ENCODE measurements at regions not wholly inside any gene's neighbourhood (a gene's known extent, or its start where the extent isn't known, plus 50 kb on each side); places are given as distances from the start of the nearest gene placed in this dataset.

DNA sequence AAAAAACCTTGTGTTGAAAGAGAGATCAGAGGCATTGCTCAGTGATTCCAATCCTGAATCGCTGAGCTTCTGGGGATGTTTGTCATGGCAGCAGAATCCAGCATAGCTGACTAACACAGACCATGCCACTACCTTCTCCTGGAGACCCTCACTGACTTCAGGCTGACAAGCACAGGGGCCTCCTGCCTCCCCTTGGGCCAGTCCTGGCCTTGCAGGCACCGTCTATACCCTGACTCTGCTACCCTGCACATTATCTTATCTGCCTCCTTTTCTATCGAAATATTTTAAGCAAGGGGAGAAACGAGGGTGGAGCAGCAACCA is 139.8 kb downstream of the KIF26A start:
- DNase-seq: no peak

DNA sequence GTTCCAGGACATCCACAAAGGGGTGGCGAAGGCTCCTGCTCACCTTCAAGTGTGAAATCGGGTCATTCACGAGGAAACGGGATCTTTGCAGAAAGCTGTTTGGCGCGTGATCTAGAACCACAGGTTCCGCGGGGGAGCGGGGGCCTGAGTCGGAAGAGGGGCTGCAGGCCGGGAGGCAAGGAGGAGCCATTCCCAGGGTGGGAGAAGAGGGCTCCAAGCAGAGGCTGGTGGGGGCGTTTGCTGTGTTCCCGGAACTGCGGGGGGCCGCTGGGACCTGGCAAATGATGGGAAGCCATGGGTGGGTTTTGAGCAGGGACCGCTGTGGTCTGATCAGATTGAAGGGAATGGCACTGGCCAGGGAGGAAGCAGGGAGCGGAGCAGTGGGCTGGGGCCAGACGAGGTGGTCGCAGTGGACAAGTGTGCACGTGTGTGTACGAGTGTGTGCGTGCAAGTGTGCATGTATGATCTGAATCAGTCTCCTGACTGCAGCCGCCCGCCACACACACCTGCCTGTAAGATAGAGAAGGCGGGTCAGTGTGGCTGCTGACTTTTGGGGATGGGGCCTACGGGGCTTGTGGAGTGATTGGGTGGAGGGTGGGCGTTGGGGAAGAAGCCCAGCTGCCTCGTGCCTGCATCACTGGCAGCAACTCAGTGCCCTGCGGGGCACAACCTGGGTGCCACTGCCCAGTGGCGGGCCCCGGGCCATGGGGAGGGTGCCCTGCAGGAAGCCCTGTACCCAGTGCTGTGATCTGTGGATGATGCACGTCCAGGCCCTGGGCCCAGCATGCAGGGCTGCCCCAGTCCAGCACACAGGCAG is 141.9 kb downstream of the KIF26A start:
- DNase-seq: no peak

DNA sequence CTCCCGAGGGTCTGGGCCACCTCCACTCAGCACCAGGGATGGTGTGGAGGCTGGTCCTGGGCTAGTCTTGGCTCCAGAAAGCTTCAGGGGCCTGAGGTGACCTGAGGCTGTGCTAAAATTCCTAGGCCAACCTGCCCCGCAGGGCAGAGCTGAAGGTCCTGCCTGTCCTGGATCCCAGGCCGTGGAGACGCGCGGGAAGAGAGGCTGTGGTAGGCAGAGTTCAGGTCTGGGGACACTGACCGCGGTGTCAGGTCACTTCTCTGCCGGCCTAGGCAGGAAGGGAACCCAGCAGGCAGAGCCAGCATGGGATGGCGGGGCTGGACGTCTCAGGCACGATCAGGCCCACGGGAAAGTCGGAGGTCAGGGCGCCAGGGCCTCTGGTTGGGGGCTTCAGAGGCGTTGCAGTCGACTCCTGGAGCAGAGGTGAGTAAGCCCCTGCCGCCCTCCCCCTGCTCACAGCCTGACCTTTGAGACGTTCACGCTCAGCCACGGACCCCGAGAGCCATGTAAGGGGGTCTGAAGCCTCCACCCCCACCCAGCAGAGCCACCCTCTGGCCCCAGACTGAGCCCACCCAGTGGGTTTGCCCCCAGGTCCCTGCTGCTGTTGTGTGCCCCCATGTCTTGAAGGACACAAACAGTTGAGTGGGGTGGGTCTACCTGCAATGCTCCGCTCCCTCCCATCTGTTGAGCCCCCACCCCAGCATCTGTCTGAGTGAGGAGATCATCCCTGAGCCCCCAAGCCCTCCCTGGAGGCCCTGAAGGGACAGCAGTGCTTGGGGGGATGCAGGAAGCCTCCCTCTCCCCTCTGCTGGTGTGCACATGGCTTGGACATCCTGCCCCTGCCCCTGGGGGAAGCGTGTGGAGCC is 142.7 kb downstream of the KIF26A start:
- DNase-seq: no peak

DNA sequence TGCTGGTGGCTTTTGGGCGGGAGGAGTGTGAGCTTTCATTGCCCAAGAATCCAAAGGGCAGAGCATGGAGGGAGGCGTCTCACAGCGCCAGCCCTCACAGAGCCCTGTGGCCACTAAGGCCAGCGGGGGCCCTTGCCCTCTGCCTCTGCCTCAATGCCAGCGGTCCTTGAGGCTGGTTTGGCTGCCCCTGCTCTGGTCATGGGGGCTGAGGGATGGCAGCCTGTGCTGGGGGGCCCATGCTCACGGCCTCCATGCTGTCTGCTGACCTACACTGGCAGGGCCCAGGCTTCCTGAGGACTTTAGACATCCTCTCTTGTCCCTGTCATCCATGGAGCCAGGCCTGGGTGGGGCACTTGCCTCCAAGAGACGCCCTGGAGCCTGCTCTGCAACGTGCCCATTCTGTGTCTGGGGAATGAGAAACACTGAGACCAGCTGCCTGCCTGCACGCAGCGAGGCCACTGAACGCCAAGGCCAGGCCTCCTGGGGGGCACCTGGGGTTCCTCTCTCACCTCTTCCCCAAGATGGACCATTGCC is 143.4 kb downstream of the KIF26A start:
- no peak for DNase-seq

- DNase-seq: peak; percentile 8
Observed at GRCh38 chr14:104282332-104283196, 144.2 kb downstream of the KIF26A start.

DNA sequence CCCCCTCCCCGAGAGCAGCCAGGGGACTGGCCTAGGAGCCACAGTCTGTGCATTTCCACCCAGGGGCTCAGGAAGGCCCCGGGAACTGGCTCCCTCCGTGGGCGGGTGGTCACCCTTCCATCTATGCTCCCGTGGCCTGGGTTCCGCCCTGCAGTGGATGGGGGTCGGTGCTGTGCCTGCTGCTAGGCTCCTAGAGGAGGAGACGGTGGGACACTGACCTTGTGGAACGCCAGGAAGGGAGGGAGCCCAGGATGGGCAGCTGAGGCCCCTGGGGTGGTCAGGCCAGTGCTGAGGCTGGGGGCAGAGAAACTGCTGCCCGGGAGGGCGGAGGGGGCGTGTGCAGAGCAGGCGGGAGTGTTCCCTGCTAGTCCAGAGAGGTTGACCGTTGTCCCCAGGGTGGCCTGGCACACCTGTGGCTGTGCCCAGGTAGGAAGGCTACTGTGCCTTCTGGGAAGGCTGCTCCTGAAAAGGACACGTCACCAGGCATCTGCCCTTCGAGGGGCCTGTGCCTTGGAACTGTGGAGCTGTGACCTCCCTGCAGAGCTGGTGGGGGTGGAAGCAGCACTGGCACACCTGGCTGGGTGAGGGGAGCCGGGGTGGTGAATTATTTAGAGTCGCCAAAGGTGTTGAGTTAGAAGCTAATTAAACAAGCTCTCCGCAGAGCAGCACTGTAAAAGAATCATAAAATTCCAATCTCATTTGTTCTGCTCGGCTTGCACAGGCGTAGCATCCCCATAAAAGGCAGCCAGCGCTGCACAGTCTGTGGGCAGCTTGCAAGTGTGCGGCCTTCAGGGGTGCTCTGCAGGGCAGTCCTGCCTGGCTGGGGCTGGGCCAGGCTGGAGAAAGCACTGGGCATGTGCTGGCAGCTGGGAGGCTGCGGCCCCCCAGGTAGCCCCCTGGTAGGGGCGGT is 145.1 kb downstream of the KIF26A start:
- DNase-seq: no peak

DNA sequence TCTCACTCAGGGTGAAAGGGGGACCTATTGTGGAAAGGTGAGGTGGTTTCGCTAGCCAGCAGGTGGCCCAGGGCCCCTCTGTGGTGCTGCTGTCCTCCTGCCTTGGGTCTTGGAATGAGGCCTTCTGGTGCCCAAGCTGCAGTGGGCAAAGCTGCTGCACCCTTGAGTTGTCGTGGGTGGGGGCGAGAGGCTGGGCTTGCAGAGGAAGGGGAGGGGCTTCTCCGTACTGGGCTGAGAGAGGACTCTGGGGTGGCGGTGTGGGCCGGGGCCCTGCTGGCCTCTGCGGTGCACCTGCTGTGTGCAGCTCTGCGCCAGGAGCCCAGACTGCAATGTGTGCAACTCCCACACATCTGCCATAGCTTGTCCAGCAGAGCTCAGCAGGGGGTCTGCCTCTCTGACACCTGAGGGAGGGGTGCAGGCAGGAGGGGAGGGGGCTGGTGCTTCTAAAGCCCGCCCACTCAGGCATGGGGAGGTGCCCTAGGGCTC is 145.8 kb downstream of the KIF26A start:
- no peak for DNase-seq

- DNase-seq: no peak
Observed at GRCh38 chr14:104284636-104285507, 146.5 kb downstream of the KIF26A start.

GRCh38 chr14:104285508-104285840 is 147.1 kb downstream of the KIF26A start:
- DNase-seq: no peak

- DNase-seq: no peak
Observed at GRCh38 chr14:104286086-104286485, 147.7 kb downstream of the KIF26A start.

- DNase-seq: no peak
Observed at GRCh38 chr14:104286496-104286895, 148.1 kb downstream of the KIF26A start.

DNA sequence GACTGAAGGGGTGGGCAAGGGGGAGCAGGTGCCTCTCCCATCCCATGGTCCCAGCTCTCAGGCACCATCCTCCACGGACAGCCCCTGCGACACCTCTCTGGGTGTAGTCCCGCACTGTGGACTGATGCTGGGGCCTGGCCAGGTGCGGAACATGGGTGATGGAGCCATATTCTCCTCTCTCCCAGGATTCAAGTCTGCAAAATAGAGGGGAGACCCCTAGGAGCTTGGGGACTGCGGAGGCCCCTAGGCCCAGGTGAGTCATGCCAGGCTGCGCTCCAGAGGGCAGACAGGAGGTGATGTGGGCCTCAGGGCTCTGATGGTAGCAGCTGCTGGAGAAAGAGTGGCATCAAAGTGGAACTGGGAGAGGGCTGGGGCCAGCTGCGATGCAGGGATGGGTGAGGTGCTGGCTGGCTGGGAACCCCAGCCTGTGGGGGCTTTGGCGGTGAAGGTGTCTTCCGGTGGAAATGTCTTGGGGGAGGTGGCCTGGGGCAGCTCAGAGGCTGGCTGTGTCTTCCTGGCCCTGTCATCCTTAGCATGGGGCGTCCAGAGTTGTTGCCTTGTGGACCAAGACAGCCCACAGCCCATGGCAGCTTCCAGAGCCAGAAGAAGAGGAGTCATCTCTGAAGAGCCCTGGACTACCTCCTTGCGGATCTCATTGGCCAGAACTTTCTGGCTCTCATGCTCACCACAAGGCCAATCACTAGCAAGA is 149.1 kb downstream of the KIF26A start:
- no peak for DNase-seq

GRCh38 chr14:104288272-104288671 is 149.9 kb downstream of the KIF26A start:
- no peak for DNase-seq

- DNase-seq: no peak
Observed at GRCh38 chr14:104289507-104289906, 151.1 kb downstream of the KIF26A start.

DNA sequence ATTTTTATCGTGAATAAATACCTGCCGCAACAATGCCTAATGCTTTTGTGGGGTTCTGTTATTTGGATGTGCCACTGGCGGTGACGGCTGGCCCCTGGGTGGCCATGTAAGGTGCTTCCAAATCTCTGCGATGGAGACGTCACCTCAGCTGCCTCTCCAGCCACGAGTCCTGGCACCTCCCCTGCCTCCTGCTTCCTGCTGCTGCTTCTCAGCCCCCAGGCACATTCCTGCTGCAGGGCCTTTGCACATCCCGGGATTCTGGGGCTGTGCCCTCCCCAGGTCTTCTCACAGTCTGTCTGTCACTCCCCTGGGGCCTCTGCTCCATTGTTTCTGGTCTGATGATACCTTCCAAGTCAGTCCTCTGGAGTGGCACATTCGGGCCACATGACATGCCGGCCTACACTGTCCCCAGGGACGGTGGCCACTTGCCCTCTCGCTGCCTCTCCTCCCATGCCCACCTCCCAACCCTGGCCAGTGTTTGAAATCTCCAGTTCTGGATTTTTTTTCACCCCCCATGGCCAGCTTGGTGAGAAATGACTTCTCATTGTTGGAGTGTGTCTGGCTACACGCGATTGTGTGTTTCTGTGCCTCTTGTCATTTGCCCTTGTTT is 151.8 kb downstream of the KIF26A start:
- no peak for DNase-seq

GRCh38 chr14:104290756-104291122 is 152.4 kb downstream of the KIF26A start:
- DNase-seq: no peak

DNA sequence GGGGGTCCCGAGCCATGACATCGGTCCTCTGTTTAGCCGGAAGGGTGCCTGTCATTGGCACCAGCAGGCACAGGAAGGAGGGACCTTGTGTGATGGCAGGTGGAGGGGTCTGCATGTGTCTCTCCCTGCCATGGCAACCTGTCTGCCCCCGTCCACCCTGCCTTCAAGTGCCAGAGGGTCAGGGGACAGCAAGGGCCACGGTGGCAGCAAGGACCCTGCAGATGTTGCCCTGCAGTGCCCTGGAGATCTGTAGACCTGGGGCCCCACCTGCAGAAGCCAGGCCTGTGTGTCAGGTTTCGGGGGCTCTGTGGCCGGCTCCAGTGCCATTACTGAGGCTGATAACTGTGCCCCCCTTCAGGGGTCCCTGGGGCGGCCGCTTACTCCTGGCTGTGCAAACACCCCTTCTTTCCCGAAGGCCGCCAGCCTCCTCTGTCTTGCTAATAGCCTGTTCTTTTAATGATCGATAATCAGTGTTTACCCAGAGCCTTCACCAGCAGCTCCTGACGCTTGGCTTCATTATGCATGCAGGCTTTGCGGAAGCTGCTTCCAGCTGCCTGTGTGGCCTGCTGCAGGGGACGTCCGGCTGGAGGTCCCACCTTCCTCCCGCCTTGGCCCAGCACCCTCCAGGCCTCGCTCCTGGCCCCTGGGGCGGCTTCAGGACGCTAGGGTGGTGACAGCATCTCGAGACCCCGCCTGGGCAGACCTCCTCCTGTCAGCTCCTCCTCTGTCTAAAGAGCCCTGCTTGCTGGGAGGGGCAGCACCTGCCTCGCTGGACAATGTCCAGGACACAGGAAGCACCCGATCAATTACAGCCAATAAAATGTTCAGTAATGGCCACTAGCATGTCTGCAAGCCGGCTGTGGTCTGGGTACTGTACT is 153.0 kb downstream of the KIF26A start:
- no peak for DNase-seq

DNA sequence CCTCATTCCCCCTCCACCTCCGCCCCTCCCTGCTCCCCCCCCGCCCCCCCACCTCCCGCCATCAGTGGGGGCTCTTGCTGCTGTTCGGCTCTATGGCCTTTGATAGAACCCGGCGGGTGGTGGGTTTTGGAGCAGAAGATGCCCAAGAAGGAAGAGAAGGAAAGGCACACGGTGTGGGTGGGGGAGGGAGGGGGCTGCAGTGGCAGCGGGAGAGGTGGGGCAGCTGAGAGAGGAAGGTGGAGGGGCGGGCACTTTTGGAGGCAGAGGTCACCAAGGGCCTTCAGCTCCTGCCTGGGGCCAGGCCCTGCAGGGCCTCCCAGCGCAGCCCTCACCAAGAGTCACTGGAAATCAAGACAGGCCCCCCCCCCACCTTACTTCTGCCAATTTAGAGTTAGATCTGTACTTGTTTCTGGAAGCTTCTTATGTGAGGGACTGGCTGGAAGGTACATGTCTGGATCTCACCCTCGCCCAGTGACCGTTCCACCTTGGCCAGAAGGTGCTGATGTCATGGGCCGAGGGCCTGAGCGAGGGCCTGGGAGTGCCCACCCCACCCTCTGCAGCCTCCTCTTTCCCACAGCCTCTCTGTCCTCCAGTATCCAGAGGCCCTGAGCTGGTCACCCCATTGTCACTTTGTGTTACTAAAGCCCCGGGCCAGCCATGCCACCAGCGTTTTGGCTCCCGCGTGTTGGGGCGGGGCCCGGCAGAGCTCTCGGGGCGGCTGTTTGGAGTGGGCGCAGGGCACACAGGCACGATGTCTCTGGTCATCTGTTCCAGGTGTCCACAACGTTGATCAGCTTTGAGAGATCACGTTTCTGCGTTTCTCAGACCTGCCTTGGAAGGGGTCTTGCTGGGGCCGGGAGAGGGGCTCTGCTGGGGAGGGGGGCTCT is 153.9 kb downstream of the KIF26A start:
- no peak for DNase-seq

Measured in DMS 273 treated with DMSO at 0.1 percent for 48 hours (cell line).